Effector memory CD8-positive, alpha-beta T cell (primary cell): ENCODE measurements at regions not wholly inside any gene's neighbourhood (a gene's known extent, or its start where the extent isn't known, plus 50 kb on each side); places are given as distances from the start of the nearest gene placed in this dataset.

ENCODE experiments used
- ATAC-seq: fragments of 150-1000 bp; cut with Tn5 transposase; replicated peaks from 2 replicates; pipeline ENCODE4 v1.10.0; 2021; ENCODE audit warnings: mild to moderate bottlenecking, moderate library complexity
- DNase-seq, 3 experiments: peaks; one replicate each; pipeline ENCODE4 v3.0.0; 2021
- H3K27ac Mint-ChIP-seq, 2 donors: one replicate each; pipeline ENCODE4 v1.8.0; 2022; ENCODE audit warnings: mild to moderate bottlenecking in 2 of 2, mixed read lengths in 2 of 2, moderate library complexity in 2 of 2
- H3K27me3 Mint-ChIP-seq, 2 donors: one replicate each; pipeline ENCODE4 v1.8.0; 2022; ENCODE audit warnings: mixed read lengths in 2 of 2
- H3K36me3 Mint-ChIP-seq: one replicate; pipeline ENCODE4 v1.8.0; 2022; ENCODE audit warnings: mild to moderate bottlenecking, moderate library complexity, mixed read lengths; ENCODE audit not compliant: insufficient read depth
- H3K4me1 Mint-ChIP-seq, 2 donors: one replicate each; pipeline ENCODE4 v1.8.0; 2022; ENCODE audit warnings: low read depth in 2 of 2, mixed read lengths in 2 of 2
- H3K4me3 Mint-ChIP-seq, 2 donors: one replicate each; pipeline ENCODE4 v1.8.0; 2022; ENCODE audit warnings: mild to moderate bottlenecking in 2 of 2, mixed read lengths in 2 of 2, moderate library complexity in 2 of 2
- H3K9me3 Mint-ChIP-seq, 2 donors: one replicate each; pipeline ENCODE4 v1.8.0; 2022; ENCODE audit warnings: mixed read lengths in 2 of 2

- Mint-ChIP-seq H3K9me3 (no peaks in the 10 kb centered on the region), H3K4me1 (no peaks in the 10 kb centered on the region), H3K27ac (peak overlapping the region in 1 of 2 donors; percentile 4), H3K27me3 (no peaks in the 10 kb centered on the region), H3K4me3 (no peak overlapping the region), H3K36me3 (no peaks in the 10 kb centered on the region)
- DNase-seq (no peak), ATAC-seq (no peak)
Observed at GRCh38 chr10:47176903-47177868, 122.8 kb upstream of the GDF10 start.

GRCh38 chr10:47178537-47179290 is 121.3 kb upstream of the GDF10 start:
- no peaks in the 10 kb centered on the region for H3K36me3 Mint-ChIP-seq
- H3K4me3 Mint-ChIP-seq: no peak overlapping the region
- H3K27me3 Mint-ChIP-seq: no peaks in the 10 kb centered on the region
- H3K27ac Mint-ChIP-seq: peak overlapping the region in 1 of 2 donors; percentile 30
- DNase-seq: no peak
- no peaks in the 10 kb centered on the region for H3K4me1 Mint-ChIP-seq
- ATAC-seq: no peak
- H3K9me3 Mint-ChIP-seq: no peaks in the 10 kb centered on the region

- Mint-ChIP-seq H3K4me3 (no peak overlapping the region), H3K4me1 (no peaks in the 10 kb centered on the region), H3K27ac (peak overlapping the region in 1 of 2 donors; percentile 30), H3K9me3 (no peaks in the 10 kb centered on the region), H3K27me3 (no peaks in the 10 kb centered on the region), H3K36me3 (no peaks in the 10 kb centered on the region)
- no peak for DNase-seq
- peak; percentile 17 for ATAC-seq
Observed at GRCh38 chr10:47179291-47179647, 120.7 kb upstream of the GDF10 start.

- DNase-seq (no peak), ATAC-seq (no peak)
- Mint-ChIP-seq H3K27ac (no peak overlapping the region), H3K4me3 (no peak overlapping the region), H3K9me3 (no peaks in the 10 kb centered on the region), H3K36me3 (no peaks in the 10 kb centered on the region), H3K4me1 (no peaks in the 10 kb centered on the region), H3K27me3 (no peaks in the 10 kb centered on the region)
Observed at GRCh38 chr10:47181052-47181849, 118.7 kb upstream of the GDF10 start.

GRCh38 chr10:47182934-47183703 is 116.9 kb upstream of the GDF10 start:
- ATAC-seq (no peak), DNase-seq (no peak)
- Mint-ChIP-seq H3K4me3 (no peak overlapping the region), H3K36me3 (no peaks in the 10 kb centered on the region), H3K9me3 (no peaks in the 10 kb centered on the region), H3K27ac (no peak overlapping the region), H3K4me1 (no peaks in the 10 kb centered on the region), H3K27me3 (no peaks in the 10 kb centered on the region)

- no peak for ATAC-seq
- Mint-ChIP-seq H3K27ac (no peak overlapping the region), H3K4me3 (no peak overlapping the region), H3K9me3 (no peaks in the 10 kb centered on the region), H3K4me1 (no peaks in the 10 kb centered on the region), H3K36me3 (no peaks in the 10 kb centered on the region), H3K27me3 (no peaks in the 10 kb centered on the region)
- no peak for DNase-seq
Observed at GRCh38 chr10:47183704-47184041, 116.3 kb upstream of the GDF10 start.

GRCh38 chr10:47184273-47184672 is 115.7 kb upstream of the GDF10 start:
- no peaks in the 10 kb centered on the region for H3K9me3 Mint-ChIP-seq
- H3K36me3 Mint-ChIP-seq: no peaks in the 10 kb centered on the region
- ATAC-seq (no peak), DNase-seq (no peak)
- H3K4me3 Mint-ChIP-seq: no peak overlapping the region
- H3K4me1 Mint-ChIP-seq: no peaks in the 10 kb centered on the region
- no peak overlapping the region for H3K27ac Mint-ChIP-seq
- H3K27me3 Mint-ChIP-seq: no peaks in the 10 kb centered on the region

GRCh38 chr10:47184724-47185330 is 115.2 kb upstream of the GDF10 start:
- H3K27ac Mint-ChIP-seq: no peak overlapping the region

GRCh38 chr10:47186941-47187340 is 113.1 kb upstream of the GDF10 start:
- no peaks in the 10 kb centered on the region for H3K36me3 Mint-ChIP-seq

More at GRCh38 chr10:47184724-47185330, 115.2 kb upstream of the GDF10 start:
- H3K4me1 Mint-ChIP-seq: no peaks in the 10 kb centered on the region
- H3K36me3 Mint-ChIP-seq: no peaks in the 10 kb centered on the region
- H3K27me3 Mint-ChIP-seq: no peaks in the 10 kb centered on the region
- no peak for ATAC-seq
- H3K9me3 Mint-ChIP-seq: no peaks in the 10 kb centered on the region
- no peak overlapping the region for H3K4me3 Mint-ChIP-seq
- DNase-seq: no peak

GRCh38 chr10:47187592-47187991 is 112.4 kb upstream of the GDF10 start:
- no peaks in the 10 kb centered on the region for H3K27me3 Mint-ChIP-seq
- no peak overlapping the region for H3K27ac Mint-ChIP-seq
- no peak for DNase-seq
- no peaks in the 10 kb centered on the region for H3K36me3 Mint-ChIP-seq
- ATAC-seq: no peak
- no peaks in the 10 kb centered on the region for H3K9me3 Mint-ChIP-seq
- no peaks in the 10 kb centered on the region for H3K4me1 Mint-ChIP-seq
- no peak overlapping the region for H3K4me3 Mint-ChIP-seq

More at GRCh38 chr10:47186941-47187340, 113.1 kb upstream of the GDF10 start:
- DNase-seq: no peak
- Mint-ChIP-seq H3K4me3 (no peak overlapping the region), H3K4me1 (no peaks in the 10 kb centered on the region), H3K27me3 (no peaks in the 10 kb centered on the region), H3K9me3 (no peaks in the 10 kb centered on the region), H3K27ac (no peak overlapping the region)
- no peak for ATAC-seq

GRCh38 chr10:47188156-47188555 is 111.8 kb upstream of the GDF10 start:
- no peak overlapping the region for H3K27ac Mint-ChIP-seq
- ATAC-seq (no peak), DNase-seq (no peak)
- H3K36me3 Mint-ChIP-seq: no peaks in the 10 kb centered on the region
- H3K27me3 Mint-ChIP-seq: no peaks in the 10 kb centered on the region
- H3K4me1 Mint-ChIP-seq: no peaks in the 10 kb centered on the region
- no peak overlapping the region for H3K4me3 Mint-ChIP-seq
- no peaks in the 10 kb centered on the region for H3K9me3 Mint-ChIP-seq

- Mint-ChIP-seq H3K36me3 (no peaks in the 10 kb centered on the region), H3K4me1 (no peaks in the 10 kb centered on the region), H3K4me3 (no peak overlapping the region), H3K9me3 (no peaks in the 10 kb centered on the region), H3K27ac (no peak overlapping the region), H3K27me3 (no peaks in the 10 kb centered on the region)
- DNase-seq: no peak
- ATAC-seq: no peak
Observed at GRCh38 chr10:47189802-47190201, 110.2 kb upstream of the GDF10 start.
